Panc1 (cell line): ENCODE measurements at regions not wholly inside any gene's neighbourhood (a gene's known extent, or its start where the extent isn't known, plus 50 kb on each side); places are given as distances from the start of the nearest gene placed in this dataset.

Experiments used
- POLR2AphosphoS5 ChIP-seq: IDR thresholded peaks from 2 replicates; pipeline ENCODE4 v1.6.1; 2012; ENCODE audit warnings: mild to moderate bottlenecking, low read depth, low read length, moderate library complexity
- SIN3A ChIP-seq: IDR thresholded peaks from 2 replicates; pipeline ENCODE4 v1.6.1; 2012; ENCODE audit warnings: low read depth, mild to moderate bottlenecking, low read length, moderate library complexity, borderline replicate concordance; ENCODE audit not compliant: insufficient read depth
- TCF7L2 ChIP-seq: IDR thresholded peaks from 2 replicates; pipeline ENCODE4 v1.6.1; 2011; ENCODE audit warnings: mild to moderate bottlenecking, low read depth, low read length, inconsistent platforms
- TF ChIP-seq, protein P1 (sequence below): fragments of 450-650 bp; IDR thresholded peaks from 2 replicates; pipeline ENCODE4 v1.5.1; 2017; ENCODE audit warnings: mild to moderate bottlenecking
- TF ChIP-seq, protein P2 (sequence below), 2 experiments: IDR thresholded peaks; 2 replicates each; pipeline ENCODE4 v1.6.1; 2011 to 2012; ENCODE audit warnings: low read depth in 2 of 2, control low read depth in 1 of 2, low read length in 1 of 2, mild to moderate bottlenecking in 1 of 2, moderate library complexity in 1 of 2; ENCODE audit not compliant: insufficient read depth in 1 of 2

DNA sequence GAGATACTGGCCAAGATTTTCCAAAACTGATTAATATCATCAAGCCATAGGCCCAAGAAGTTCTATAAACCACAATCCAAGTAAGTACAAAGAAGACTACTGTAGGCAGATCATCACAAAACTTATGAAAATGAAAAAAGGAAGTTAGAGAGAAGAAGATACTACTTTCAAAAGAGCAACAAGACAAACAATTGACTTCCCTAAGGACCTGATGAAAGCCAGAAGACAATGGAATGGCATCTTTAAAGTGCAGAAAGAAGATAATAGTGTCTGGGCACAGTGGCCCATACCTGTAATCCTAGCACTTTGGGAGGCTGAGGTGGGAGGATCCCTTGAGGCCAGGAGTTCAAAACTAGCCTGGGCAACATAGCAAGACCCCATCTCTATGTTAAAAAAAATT is 243.1 kb downstream of the PRDM2 start:
- TF ChIP-seq, protein P1, sequence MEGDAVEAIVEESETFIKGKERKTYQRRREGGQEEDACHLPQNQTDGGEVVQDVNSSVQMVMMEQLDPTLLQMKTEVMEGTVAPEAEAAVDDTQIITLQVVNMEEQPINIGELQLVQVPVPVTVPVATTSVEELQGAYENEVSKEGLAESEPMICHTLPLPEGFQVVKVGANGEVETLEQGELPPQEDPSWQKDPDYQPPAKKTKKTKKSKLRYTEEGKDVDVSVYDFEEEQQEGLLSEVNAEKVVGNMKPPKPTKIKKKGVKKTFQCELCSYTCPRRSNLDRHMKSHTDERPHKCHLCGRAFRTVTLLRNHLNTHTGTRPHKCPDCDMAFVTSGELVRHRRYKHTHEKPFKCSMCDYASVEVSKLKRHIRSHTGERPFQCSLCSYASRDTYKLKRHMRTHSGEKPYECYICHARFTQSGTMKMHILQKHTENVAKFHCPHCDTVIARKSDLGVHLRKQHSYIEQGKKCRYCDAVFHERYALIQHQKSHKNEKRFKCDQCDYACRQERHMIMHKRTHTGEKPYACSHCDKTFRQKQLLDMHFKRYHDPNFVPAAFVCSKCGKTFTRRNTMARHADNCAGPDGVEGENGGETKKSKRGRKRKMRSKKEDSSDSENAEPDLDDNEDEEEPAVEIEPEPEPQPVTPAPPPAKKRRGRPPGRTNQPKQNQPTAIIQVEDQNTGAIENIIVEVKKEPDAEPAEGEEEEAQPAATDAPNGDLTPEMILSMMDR: no peak
- TF ChIP-seq POLR2AphosphoS5 (no peak), SIN3A (no peak), TCF7L2 (no peak)
- TF ChIP-seq, protein P2, sequence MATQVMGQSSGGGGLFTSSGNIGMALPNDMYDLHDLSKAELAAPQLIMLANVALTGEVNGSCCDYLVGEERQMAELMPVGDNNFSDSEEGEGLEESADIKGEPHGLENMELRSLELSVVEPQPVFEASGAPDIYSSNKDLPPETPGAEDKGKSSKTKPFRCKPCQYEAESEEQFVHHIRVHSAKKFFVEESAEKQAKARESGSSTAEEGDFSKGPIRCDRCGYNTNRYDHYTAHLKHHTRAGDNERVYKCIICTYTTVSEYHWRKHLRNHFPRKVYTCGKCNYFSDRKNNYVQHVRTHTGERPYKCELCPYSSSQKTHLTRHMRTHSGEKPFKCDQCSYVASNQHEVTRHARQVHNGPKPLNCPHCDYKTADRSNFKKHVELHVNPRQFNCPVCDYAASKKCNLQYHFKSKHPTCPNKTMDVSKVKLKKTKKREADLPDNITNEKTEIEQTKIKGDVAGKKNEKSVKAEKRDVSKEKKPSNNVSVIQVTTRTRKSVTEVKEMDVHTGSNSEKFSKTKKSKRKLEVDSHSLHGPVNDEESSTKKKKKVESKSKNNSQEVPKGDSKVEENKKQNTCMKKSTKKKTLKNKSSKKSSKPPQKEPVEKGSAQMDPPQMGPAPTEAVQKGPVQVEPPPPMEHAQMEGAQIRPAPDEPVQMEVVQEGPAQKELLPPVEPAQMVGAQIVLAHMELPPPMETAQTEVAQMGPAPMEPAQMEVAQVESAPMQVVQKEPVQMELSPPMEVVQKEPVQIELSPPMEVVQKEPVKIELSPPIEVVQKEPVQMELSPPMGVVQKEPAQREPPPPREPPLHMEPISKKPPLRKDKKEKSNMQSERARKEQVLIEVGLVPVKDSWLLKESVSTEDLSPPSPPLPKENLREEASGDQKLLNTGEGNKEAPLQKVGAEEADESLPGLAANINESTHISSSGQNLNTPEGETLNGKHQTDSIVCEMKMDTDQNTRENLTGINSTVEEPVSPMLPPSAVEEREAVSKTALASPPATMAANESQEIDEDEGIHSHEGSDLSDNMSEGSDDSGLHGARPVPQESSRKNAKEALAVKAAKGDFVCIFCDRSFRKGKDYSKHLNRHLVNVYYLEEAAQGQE (IDR thresholded peaks at IDR 0.05; ENCODE audit: insufficient read depth in 1 of 2, low read depth in 2 of 2, low read length in 1 of 2): no peak
